RKO (cell line): ENCODE measurements at regions not wholly inside any gene's neighbourhood (a gene's known extent, or its start where the extent isn't known, plus 50 kb on each side); places are given as distances from the start of the nearest gene placed in this dataset.
"Not testable (repeated sequence)": the region's sequence is repeated elsewhere in the genome, so short reads cannot be mapped to it uniquely, and the experiment has no call there.

Experiments
- DNase-seq: peaks from one replicate; pipeline ENCODE4 v3.0.0-alpha.2; 2016; ENCODE audit warnings: low spot score

DNA sequence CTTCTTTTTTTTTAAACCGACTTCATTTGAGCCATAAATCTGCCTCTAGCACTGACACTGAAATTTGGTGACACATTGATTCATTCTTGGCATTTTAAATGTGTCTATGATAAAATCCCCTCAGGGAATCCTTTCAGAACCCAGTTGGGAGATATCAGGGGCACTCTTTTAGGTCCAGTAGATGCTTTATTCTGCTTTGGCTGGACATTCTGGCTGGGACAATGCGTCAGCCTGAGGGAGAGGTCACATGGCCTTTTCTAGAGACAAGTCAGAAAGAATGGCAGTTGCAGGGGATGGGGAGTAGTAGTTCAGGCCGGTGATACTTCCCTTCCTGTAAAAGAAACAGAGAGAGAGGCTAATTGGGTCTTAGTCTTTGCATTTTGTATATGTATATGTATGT, 63.1 kb downstream of the TRIM43 start:
- DNase-seq, result not testable (repeated sequence)

DNA sequence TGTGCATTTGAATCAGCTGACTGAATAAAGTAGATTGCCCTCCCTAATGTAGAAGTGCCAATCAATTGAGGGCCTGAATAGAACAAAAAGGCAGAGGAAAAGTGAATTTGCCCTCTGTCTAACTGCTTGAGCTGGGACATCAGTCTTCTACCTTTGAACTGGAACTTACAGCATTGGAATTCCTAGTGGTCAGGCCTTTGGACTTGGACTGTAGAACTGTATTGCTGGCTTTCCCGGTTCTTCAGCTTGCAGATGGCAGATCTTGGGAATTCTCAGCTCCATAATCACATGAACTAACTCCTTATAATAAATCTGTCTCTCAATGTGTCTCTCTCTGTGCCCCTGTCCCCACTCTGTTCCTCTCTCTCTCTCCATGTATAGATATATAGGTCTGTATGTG, 64.8 kb downstream of the TRIM43 start:
- DNase-seq, result not testable (repeated sequence)

DNA sequence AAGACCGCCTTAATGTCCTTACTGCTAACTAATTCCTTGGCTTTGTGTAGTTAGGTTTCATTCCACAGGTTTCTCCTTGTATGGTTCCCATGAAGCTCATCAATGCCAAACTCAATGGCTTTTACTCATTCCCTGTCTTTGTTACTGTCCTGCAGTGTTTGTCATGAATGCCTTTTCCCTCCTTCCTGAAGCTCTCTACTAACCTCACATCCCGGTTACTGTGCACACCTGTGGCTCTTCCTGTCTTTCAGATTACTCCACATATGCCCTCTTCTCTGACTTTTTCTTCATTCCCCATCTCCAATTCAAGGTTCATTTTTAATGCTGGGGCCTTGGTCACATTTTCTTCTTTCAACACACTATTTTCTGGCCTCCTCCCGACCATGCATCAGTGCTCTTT, 66.1 kb downstream of the TRIM43 start:
- DNase-seq, result not testable (repeated sequence)

DNA sequence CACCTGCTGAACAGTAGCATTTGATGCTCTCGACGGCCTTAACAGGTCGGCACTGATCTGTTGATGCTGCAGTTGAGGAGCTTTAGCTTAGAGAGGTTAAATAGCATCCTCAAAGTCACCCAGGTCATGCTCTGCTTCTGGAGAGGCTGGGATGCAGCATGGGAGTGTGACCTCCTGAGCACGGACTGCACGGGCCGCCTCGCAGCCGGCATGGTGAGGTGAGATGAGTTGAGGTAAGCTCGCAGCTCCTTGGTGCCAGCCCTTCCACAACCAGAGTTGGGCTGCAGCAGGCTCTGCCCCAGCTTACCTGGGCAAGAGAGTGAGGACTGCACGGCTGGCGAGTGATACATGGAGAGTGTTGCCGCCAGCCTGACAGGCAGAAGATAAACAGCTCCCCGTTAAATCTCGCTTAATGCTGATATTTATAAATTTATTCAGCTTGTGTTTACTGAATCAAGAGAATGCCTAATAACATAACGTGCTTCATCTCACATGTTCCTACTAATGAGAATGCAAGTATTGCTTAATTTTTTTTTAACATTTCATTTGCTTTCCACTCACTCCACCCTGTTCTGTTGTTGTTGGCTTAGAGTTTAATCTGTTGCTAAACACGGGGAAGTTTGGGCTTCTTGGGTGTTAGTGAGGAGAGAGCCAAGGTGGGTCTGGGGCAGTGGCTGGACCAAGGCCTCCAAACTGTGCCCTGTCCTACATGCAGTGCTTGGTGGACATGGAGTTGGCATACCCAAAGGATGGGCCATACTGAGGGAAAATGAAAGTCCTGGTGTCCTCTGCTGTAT, 69.2 kb downstream of the TRIM43 start:
- not testable (repeated sequence) for DNase-seq

DNA sequence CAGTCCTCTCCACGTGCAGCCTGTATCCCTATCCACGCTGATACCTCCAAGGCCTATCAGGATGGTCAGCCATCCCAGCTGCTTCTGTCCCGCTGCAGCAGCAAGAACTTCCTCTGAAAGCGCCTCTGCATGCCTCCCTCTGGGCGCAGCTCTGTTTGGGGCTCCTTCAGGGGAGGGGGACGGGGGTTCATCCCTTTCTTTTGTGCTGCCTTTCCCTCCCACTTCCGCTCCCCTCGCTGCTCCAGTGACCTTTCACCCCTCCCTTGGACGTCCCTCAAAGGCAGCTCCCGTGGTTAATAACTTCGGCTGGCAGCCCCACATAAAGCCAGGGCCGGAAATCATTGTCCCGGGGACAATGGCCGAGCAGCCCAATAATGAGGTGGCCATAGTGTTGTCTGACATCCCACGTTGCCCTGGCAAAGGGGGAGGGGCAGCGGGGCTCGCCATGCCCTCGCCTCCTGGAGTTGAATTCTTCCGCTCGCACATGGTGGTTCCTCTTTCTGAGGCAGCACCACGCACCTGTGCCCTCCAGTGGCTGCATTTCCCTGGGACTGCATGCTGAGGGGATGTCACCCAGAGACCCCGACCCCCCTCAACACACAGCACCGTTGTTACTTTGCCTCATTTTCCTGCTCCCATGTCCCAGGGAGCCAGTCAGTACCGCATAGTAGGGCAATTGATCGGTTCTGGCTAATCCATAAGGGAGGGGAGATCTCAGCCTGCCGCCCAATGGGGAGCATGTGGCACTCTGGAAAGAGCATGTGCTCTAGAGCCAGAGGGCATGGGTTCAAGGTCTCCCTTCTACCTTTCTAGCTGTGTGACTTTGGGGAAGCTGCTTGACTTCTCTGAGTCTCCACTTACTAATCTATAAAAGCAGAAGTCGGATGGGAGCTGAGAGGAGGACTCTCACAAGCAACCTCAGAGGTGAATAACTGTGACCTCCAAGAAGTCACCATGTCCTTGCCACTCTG, 72.0 kb downstream of the TRIM43 start:
- not testable (repeated sequence) for DNase-seq

DNA sequence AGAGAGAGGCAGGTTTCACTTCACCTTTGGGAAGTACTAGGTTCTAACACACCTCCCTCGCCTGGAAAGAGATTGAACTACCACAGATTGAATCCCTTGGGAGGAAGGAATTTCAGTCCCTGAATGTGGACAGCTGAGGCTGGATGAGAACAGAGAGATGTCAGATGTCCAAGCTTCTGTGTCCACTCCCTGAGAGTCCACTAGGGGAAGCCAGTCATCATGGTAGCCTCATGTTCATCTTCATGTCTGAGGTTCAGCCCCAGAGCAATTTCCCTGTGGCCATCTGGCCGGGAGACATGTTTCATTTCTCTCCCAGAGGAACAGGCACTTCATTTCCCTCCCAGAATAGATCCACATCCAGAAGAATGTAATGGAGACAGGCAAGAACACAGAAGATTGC, 74.8 kb downstream of the TRIM43 start:
- not testable (repeated sequence) for DNase-seq

DNA sequence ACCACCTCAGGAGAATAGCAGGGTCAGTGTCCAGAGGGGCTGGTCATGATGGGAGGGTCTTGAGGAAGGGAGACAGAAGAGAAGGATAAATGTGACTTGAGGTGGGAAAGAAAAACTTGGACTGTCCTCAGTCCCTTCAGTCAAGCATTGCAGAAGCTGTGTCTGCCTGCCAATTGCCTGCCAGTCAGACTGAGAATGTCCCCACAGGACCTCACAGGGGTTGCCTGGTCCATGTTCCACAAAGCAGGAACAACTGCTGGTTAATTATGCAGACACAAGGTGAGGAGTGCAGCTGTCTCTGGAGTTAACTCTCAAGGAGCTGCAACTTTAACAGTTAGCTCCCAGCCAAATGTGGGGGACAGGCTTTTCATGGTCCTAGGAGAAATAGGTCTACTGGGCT, 75.7 kb downstream of the TRIM43 start:
- no peak for DNase-seq

DNA sequence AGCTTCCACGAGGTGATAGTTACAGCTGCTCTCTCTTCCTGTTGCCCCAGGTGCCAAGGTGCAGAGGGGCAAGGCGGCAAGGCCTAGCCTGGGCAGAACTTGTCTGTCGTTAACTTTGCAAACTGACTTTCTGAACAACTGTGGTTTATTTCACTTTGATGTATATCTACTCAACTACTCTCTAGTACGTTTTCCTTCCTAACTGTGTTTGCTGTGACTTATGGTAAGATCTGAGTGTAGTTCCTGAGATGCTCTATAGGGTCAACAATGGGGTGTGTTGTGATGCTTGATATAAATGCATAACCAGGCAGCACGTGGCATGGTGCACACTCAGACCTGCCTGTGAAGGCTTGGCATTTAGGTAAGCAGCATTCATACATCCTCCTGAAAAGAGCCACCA, 77.1 kb downstream of the TRIM43 start:
- DNase-seq, result not testable (repeated sequence)

DNA sequence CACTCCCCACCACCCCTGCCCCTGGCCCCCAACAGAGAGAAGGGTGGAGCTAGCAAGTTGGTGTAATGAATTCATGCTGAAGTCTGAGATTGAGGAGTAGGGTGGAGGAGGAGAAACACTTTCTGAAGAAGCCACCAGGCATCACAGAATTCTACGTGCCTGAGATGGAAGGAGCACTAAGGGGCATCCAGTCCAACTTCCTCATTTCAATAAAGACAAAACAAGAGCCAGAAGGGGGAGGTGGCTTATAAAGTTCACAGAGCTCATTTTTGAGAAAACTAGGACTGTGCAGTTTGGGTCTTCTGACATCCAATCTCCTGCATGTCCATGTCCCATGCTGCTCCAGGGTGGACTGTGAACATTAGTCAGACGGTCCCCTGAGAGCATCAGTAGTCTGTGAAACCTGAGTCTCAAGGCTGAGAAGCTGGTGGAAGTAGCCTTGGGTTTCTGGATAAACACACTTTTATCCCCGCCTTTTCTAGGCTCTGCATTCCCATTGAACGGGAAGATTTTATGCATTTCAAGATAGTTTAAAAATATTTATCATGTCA, 77.7 kb downstream of the TRIM43 start:
- DNase-seq, result no peak

DNA sequence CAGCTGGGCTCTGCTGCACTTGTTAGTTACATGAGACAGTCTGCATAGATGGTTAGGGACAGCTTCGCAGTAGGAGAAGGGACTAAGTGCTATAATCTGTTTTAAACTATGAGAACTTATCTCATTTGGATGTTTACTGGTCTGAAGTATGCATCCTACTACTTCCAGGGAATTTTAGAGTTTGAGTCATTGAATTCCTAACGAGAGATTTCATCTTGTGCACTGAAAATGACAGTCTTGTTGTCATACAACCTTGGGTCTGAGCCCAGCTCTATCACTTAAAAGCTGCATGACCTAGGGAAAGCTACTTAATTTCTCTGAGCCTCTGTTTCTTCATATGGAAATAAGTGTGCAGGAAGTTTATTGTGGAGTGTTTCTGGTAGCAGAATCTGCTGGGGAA, 78.4 kb downstream of the TRIM43 start:
- DNase-seq, result no peak

DNA sequence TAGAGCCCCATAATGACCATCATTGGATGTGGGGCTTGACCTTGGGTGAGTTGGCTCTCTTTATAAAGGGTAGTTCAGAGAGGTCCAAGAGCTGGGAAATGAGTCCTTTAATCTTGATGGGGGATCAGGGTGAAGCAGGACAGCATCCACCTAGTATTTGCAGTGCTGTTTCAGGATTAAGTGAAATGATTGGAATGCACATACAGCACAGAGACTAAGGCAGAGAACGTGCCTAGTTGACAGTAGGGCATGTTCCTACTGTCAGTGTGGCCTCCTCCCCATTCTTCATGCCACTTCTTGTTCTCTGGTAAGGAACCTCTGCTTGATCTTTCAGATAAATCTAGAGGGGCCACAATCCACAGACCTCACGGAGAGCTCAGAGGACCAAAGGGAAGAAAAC, 78.9 kb downstream of the TRIM43 start:
- no peak for DNase-seq

DNA sequence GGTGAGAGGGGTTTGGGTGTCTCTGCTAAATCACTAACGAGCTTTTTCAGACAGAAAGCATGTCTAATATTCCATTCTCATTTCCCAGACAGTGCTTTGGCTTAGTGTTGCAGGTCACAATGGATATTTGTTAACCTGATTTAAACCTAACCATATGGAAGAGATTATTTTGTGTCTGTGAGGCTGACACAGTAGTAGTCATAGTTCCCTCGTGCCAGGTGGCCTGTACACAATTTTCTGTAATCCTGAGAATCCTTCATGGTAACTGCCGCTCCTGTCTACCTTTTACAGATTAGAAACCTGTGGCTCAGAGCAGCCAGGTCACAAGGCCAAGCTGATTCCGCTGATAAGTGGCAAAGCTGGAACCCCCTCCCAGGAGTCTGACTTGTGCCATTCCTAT, 79.4 kb downstream of the TRIM43 start:
- not testable (repeated sequence) for DNase-seq

DNA sequence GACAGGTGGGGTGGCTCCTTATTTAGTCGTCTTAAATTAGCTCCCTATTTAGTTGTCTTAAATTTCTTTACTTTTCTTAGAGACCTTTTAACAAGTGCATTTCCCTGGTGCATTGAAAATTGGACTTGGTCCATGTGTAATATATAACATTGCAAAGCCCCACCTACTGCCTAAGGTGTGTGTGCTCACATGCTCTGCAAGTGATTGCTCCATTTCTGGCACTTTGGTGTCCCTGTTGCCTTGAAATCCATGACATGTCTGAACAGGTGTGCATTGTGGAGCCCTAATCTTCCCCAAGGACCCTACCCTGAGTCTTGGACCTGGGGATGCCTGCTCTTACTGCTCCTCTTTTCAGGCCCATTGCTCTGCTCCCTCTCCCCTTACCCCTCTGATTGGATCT, 80.2 kb downstream of the TRIM43 start:
- DNase-seq, result not testable (repeated sequence)

DNA sequence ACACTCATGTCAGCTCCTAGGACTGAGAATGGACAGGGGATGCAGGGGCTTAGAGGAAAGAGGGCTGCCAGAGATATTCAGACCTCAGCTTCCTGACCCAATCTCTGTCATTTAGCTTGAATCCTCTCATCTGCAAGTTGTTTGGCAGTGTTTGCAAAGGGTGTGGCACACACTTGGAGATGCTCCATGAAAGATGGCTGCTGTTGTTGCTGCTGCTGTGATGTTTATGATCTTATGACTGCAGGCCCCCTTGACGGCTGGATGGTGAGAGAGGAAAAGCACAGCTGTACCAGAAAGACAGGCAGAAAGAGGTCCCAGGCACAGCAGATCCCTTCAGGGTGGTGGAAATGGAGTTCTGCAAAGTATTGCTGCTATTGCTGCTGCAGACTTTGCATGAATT, 80.7 kb downstream of the TRIM43 start:
- not testable (repeated sequence) for DNase-seq

DNA sequence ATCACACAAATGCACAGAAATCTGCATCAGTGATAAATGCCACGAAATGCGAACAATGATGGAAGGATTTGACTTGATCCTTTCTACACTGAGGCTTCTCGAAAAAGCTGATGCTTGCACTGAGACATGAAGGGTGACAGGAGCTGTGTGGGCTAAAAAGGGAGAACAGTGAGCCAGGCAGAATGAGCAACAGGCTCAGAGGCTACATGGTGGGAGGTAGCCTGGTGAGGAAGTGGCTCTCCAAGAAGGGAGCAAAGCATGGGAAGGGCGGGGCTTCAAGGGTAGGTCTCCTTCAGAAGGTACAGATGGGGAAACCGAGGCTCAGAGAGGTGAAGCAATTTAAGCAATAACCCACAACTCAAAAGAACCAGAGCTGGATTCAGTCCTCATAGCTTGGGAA, 82.4 kb downstream of the TRIM43 start:
- DNase-seq, result no peak

DNA sequence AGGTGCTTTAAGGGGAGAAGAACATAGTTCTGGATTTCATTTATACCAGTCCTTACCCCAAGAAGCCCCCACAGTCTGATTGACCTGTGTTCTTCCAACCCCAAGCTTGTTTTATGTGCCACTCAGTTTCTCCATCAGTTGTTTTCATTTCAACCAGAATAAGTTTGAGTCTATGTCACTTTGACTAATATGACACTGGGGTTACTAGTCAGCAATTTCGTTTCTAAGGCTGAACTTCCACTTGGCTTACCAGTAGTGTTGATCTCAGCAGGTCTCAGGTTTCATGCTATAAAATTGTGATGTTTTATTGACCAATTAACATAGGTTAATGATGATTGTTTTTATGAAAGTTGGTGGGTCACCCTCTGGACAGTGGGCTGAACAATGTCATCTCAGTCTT, 84.8 kb downstream of the TRIM43 start:
- not testable (repeated sequence) for DNase-seq

DNA sequence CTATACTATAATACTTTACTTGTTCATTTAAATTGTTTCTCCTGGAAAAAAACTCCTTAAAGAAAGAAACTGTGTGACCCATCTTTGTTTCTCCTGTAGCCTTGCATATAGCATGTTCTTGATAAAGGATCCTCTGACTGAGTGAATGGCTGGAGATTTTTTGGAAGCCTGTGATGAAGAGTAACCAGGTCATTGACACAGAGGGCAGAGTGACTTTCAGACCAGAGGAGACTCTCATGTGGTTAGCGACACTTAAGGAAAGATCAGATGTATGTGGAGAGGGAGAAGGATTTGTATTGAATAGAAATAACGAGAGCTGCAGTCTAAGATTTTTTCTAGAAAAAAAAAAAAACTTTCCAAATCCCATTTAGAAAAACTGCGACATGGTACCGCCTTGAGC, 85.5 kb downstream of the TRIM43 start:
- DNase-seq, result no peak

DNA sequence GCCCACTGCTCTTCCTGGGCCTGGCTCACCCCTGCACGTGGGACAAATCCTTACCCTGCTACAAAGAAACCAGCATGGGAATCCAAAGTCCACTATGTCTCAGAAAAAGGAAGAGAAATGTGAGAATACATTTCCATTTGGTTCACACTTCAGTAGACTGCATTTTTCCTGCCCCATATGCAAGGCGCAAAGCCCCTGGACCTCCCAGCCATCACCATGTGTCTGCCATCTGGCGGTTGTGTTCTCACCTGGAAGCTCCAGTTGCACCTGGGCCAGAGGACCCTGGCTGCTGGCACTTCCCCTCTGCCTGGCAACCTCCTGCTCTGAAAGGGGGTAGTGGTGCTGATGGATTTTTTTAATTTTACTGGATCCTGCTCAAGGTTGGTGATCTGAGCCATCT, 86.0 kb downstream of the TRIM43 start:
- not testable (repeated sequence) for DNase-seq

DNA sequence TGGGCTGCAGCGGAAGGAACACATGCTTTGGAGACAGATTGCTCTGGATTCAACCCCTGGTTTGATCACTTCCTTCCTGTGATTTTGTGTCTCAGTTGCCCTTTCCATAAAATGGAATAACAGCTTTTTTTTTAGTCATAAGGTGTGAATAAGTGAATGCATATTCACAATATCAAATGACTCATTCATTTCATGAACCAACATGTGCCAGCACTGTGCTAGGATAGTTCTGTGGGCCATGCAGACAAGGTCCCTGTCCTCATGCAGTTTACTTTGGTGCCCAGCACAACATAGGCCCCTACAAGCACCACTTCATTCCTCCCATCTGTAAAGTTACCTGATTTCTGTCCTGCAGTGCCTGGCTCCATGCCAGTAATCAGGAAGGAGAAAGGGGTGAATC, 89.4 kb downstream of the TRIM43 start:
- not testable (repeated sequence) for DNase-seq

DNA sequence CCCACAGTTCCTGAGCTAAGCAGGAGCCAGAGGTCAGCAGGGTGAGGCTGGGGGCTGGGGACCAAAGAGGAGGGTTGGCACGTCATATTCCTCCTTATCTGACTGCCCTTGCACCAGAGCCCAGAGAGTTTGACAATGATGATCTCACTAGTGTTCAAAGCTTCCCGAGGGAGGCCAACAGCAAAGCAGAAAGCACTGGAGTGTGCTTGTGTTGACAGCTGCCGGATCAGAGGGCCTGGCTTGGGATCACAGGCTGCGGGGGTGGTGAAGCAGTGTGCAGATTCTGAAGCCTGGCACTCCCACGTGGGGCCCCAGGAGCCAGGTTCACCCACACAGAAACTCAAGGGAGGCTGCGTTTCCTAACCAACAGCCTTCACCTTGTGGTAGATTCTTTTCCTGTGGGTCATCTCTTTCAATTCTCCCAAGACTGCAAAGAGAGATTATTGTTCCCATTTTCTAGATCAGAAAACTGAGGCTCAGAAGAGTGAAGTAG, 89.8 kb downstream of the TRIM43 start:
- not testable (repeated sequence) for DNase-seq

DNA sequence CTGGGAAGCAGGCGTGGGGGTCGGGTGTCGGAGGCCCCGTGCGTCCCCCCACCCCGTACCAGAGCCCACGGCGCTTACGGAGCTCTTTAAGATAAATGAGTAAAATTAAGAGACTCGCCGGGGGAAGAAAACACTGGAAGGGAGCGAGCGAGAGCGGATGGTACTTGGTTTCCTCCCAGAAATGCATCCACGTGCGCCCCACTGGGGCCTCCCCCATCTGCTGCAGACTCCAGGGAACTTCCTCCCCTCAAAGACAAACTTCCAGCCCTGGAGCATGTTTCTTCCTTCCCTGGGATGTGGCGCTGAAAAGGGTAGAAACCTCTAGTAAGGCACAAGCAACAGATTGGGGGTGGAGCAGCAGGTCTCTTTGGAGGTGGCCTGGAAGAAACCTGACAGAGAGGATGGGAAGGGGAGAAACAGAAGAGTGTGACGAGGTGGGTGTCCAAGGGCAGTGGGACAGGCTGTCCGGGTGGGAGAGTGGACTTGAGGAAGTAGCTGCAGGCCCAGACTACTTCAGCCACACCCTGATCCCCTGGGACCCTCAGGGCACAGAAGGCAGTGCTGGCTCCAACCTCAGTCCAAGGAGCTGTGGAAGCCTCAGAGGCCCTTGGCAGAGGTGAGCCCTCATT, 91.2 kb downstream of the TRIM43 start:
- DNase-seq, result not testable (repeated sequence)

DNA sequence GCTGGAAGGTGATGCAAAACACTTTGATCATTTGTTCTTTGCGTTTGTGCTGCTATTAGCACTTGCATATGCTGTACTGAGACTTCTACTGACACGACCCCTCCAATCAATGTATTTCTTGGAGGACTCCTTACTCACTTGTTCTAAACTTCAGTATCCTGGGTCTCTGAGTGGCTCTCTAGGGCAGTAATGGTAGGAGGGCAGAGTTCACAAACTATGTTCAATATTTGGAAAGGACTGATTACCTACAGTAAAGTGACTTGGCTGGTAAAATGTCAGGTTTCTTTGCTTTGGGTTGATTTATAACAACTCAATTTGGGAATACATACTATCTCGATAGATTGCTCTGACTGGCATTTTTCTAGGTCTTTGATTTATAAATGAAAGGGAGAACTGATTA, 93.7 kb downstream of the TRIM43 start:
- DNase-seq, result no peak
